Activated naive CD8-positive, alpha-beta T cell (primary cell): ENCODE measurements at regions not wholly inside any gene's neighbourhood (a gene's known extent, or its start where the extent isn't known, plus 50 kb on each side); places are given as distances from the start of the nearest gene placed in this dataset.

Experiments
- H3K27ac Mint-ChIP-seq: one replicate; pipeline ENCODE4 v1.8.0; 2021; ENCODE audit warnings: mixed read lengths
- H3K27me3 Mint-ChIP-seq: one replicate; pipeline ENCODE4 v1.8.0; 2021; ENCODE audit warnings: mixed read lengths
- H3K36me3 Mint-ChIP-seq: one replicate; pipeline ENCODE4 v1.8.0; 2021; ENCODE audit warnings: mixed read lengths
- H3K4me1 Mint-ChIP-seq: one replicate; pipeline ENCODE4 v1.8.0; 2021; ENCODE audit warnings: low read depth, mixed read lengths
- H3K4me3 Mint-ChIP-seq: one replicate; pipeline ENCODE4 v1.8.0; 2021; ENCODE audit warnings: mild to moderate bottlenecking, mixed read lengths
- H3K9me3 Mint-ChIP-seq: one replicate; pipeline ENCODE4 v1.8.0; 2021; ENCODE audit warnings: low read depth, mixed read lengths

GRCh38 chr13:20351281-20352022, 119.3 kb upstream of the GJB6 start:
- H3K36me3 Mint-ChIP-seq, result no peaks in the 10 kb centered on the region
- no peak overlapping the region for H3K4me3 Mint-ChIP-seq
- H3K9me3 Mint-ChIP-seq, result no peaks in the 10 kb centered on the region
- no peak overlapping the region for H3K27ac Mint-ChIP-seq
- H3K4me1 Mint-ChIP-seq, result peaks cover 2% of the 10 kb centered on the region
- no peaks in the 10 kb centered on the region for H3K27me3 Mint-ChIP-seq

DNA sequence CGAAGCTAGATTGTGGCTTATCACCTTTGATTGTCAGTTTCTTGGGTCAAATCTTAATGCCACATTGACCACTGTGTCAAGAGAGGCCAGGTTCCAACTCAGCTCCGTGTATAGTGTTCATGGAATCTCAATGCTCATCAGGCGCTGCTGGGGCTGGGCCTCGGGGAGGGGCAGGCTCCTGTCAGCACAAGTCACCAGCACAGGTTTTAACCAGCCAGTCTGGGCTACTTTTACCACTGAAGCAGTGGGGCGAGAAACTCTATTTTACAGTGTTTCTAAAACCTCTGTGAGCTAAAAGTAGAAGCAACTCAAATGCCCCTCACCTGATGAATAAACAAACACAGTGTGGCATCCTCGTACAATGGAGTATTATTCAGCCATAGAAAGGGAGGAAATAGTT, 118.7 kb upstream of the GJB6 start:
- no peak overlapping the region for H3K27ac Mint-ChIP-seq
- H3K4me3 Mint-ChIP-seq, result no peak overlapping the region
- H3K36me3 Mint-ChIP-seq, result no peaks in the 10 kb centered on the region
- H3K9me3 Mint-ChIP-seq, result no peaks in the 10 kb centered on the region
- H3K4me1 Mint-ChIP-seq, result peaks cover 2% of the 10 kb centered on the region
- no peaks in the 10 kb centered on the region for H3K27me3 Mint-ChIP-seq

DNA sequence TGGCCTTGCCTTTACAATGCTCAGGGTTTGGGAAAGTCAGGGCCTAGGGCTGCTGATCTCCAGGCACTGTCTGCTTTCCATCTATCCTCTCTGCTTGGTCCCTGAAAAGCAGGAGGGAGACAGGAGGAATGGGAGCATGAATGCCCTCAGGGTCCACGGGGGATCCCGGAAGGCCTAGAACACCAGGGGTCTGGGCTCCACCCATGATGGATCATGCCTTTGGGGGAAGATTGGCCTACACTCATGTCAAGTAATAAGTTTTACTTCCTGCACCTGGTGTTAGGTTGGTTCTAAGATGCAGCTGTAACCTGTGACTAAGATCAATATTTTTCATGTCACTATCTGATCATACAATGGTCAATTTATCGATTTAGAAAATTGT, 118.3 kb upstream of the GJB6 start:
- H3K4me3 Mint-ChIP-seq, result no peak overlapping the region
- peaks cover 2% of the 10 kb centered on the region for H3K4me1 Mint-ChIP-seq
- H3K9me3 Mint-ChIP-seq, result no peaks in the 10 kb centered on the region

GRCh38 chr13:20349564-20350381, 117.7 kb upstream of the GJB6 start:
- Mint-ChIP-seq H3K4me3 (no peak overlapping the region), H3K27me3 (no peaks in the 10 kb centered on the region), H3K36me3 (no peaks in the 10 kb centered on the region), H3K4me1 (peaks cover 2% of the 10 kb centered on the region), H3K9me3 (no peaks in the 10 kb centered on the region), H3K27ac (no peak overlapping the region)

More for the DNA sequence above, 118.3 kb upstream of the GJB6 start:
- H3K36me3 Mint-ChIP-seq, result no peaks in the 10 kb centered on the region
- no peaks in the 10 kb centered on the region for H3K27me3 Mint-ChIP-seq
- no peak overlapping the region for H3K27ac Mint-ChIP-seq

- Mint-ChIP-seq H3K27ac (no peak overlapping the region), H3K27me3 (no peaks in the 10 kb centered on the region), H3K36me3 (no peaks in the 10 kb centered on the region), H3K4me1 (no peaks in the 10 kb centered on the region), H3K9me3 (no peaks in the 10 kb centered on the region), H3K4me3 (no peak overlapping the region)
Observed at GRCh38 chr13:20348645-20349408, 116.7 kb upstream of the GJB6 start.

GRCh38 chr13:20348018-20348417, 115.9 kb upstream of the GJB6 start:
- no peaks in the 10 kb centered on the region for H3K36me3 Mint-ChIP-seq
- no peaks in the 10 kb centered on the region for H3K9me3 Mint-ChIP-seq
- no peaks in the 10 kb centered on the region for H3K4me1 Mint-ChIP-seq
- no peak overlapping the region for H3K4me3 Mint-ChIP-seq
- no peak overlapping the region for H3K27ac Mint-ChIP-seq
- H3K27me3 Mint-ChIP-seq, result no peaks in the 10 kb centered on the region

- Mint-ChIP-seq H3K4me3 (no peak overlapping the region), H3K27me3 (no peaks in the 10 kb centered on the region), H3K4me1 (no peaks in the 10 kb centered on the region), H3K27ac (no peak overlapping the region), H3K36me3 (no peaks in the 10 kb centered on the region), H3K9me3 (no peaks in the 10 kb centered on the region)
Observed at GRCh38 chr13:20344836-20345490, 112.8 kb upstream of the GJB6 start.

- no peak overlapping the region for H3K4me3 Mint-ChIP-seq
- no peaks in the 10 kb centered on the region for H3K9me3 Mint-ChIP-seq
- H3K27ac Mint-ChIP-seq, result no peak overlapping the region
- peaks cover 1% of the 10 kb centered on the region for H3K27me3 Mint-ChIP-seq
- H3K36me3 Mint-ChIP-seq, result no peaks in the 10 kb centered on the region
- H3K4me1 Mint-ChIP-seq, result peaks cover 2% of the 10 kb centered on the region
Observed at GRCh38 chr13:20342311-20342710, 110.2 kb upstream of the GJB6 start.

GRCh38 chr13:20340759-20341171, 108.6 kb upstream of the GJB6 start:
- H3K4me3 Mint-ChIP-seq, result no peak overlapping the region
- no peak overlapping the region for H3K27ac Mint-ChIP-seq
- peaks cover 9% of the 10 kb centered on the region for H3K4me1 Mint-ChIP-seq
- H3K9me3 Mint-ChIP-seq, result no peaks in the 10 kb centered on the region
- H3K27me3 Mint-ChIP-seq, result peaks cover 1% of the 10 kb centered on the region
- H3K36me3 Mint-ChIP-seq, result no peaks in the 10 kb centered on the region

DNA sequence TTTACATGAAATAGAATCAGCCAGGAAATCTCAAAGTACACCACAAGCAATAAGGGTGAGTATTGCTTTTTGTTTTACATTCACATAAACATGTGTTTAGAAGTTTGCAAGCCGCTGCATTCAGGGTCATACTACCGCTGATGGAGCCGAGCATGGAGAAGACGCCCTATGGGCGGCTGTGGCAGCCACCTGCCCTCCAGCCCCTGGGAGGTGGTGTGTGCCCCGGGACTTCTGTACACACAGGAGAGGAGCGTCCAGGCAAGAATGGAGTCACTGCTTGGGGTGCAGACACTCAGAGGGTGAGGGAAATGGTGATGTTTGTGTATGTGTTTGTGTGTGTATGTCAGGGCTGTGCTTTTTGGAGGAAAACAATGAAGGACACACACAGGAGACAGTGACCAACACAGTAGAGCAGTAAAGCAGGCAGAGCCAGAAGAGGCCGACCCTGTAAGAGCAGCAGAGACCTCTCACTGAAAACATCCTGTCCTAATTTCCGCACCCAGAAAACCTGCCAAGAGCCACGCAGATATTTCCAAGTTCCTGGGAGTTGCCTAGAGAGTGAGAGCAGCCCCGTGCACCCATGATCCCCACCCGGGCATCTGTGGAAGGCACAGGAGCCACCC, 108.1 kb upstream of the GJB6 start:
- Mint-ChIP-seq H3K27ac (no peak overlapping the region), H3K9me3 (no peaks in the 10 kb centered on the region), H3K36me3 (no peaks in the 10 kb centered on the region), H3K4me3 (no peak overlapping the region), H3K4me1 (peaks cover 9% of the 10 kb centered on the region), H3K27me3 (peaks cover 1% of the 10 kb centered on the region)

DNA sequence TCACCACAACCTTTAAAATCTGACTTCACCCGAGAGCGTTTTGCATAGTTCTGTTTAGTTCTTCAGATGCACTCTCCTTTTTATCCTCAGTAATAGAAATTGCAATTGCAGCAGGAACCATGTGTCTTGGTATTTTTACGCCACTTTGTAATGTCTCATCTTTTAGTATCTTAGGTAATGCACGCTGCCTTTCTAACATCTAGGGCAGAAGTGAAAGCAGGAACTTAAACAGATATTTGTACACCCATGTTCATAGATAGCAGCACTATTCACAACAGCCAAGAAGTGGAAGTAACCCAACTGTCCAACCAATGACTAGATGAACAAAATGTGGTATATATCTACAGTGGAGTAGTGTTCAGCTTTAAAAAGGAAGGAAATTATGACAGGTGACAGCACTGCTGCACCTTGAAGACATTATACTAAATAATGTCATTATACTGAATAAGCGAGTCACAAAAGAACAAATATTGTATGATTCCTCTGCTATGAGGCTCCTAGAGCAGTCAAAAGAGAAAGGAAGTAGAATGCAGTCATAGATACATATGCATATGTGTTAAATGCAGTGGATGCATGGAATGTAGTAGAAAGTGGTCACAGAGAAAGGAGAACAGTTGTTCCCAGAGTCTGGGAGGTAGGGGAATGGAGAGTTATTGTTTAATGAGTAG, 105.9 kb upstream of the GJB6 start:
- H3K36me3 Mint-ChIP-seq, result no peaks in the 10 kb centered on the region
- H3K27me3 Mint-ChIP-seq, result peaks cover 1% of the 10 kb centered on the region
- no peak overlapping the region for H3K4me3 Mint-ChIP-seq
- H3K4me1 Mint-ChIP-seq, result peaks cover 9% of the 10 kb centered on the region
- H3K27ac Mint-ChIP-seq, result no peak overlapping the region
- no peaks in the 10 kb centered on the region for H3K9me3 Mint-ChIP-seq

GRCh38 chr13:20336761-20337160, 104.6 kb upstream of the GJB6 start:
- Mint-ChIP-seq H3K9me3 (no peaks in the 10 kb centered on the region), H3K27ac (no peak overlapping the region), H3K36me3 (no peaks in the 10 kb centered on the region), H3K4me3 (no peak overlapping the region), H3K27me3 (peaks cover 1% of the 10 kb centered on the region), H3K4me1 (peaks cover 9% of the 10 kb centered on the region)

DNA sequence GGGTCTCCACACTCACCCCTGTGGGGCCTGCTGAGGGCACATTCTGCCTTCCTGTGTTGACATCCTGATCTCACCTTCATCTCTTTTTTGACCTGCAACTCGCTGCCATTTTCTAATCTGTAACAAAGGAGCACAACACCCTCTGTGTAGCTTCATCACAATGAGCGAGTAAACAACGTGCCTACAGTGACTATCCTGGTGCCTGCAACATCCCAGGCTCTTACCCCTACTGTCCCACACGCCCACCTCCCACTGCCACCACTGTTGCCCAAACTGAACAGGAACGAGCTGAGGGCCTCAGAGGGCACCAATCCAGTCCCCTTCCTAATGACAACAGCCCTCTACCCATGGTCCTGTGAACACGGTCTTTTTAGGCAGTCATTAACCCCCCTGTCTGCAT, 102.2 kb upstream of the GJB6 start:
- H3K4me3 Mint-ChIP-seq, result no peak overlapping the region
- peaks cover 9% of the 10 kb centered on the region for H3K4me1 Mint-ChIP-seq
- peaks cover 1% of the 10 kb centered on the region for H3K27me3 Mint-ChIP-seq
- H3K27ac Mint-ChIP-seq, result no peak overlapping the region
- H3K9me3 Mint-ChIP-seq, result no peaks in the 10 kb centered on the region
- H3K36me3 Mint-ChIP-seq, result no peaks in the 10 kb centered on the region
